IMR-90 (cell line): ENCODE measurements at regions not wholly inside any gene's neighbourhood (a gene's known extent, or its start where the extent isn't known, plus 50 kb on each side); places are given as distances from the start of the nearest gene placed in this dataset.

Experiments used
- ATAC-seq: fragments of 200-7000 bp; cut with Tn5 transposase; 2 replicates; pipeline ENCODE4 v1.9.1; 2020; ENCODE audit warnings: low read depth, mild to moderate bottlenecking, moderate library complexity
- BruUV-seq: library from RNA; stranded (reverse); fragments of 400-500 nt; replicated peaks from 2 replicates; lab custom pipeline; 2021; lab: Mats Ljungman, UMichigan
- CTCF ChIA-PET: fragments of 300-600 bp; formaldehyde crosslinking; extraction: SDS; loops from one replicate; lab custom pipeline; 2021; ENCODE audit warnings: antibody characterized with exemption; lab: Yijun Ruan, JAX
- POLR2A ChIA-PET: fragments of 300-600 bp; sonication (Branson Sonifier 250); formaldehyde crosslinking; loops from one replicate; lab custom pipeline; 2022; ENCODE audit warnings: antibody characterized with exemption; ENCODE audit not compliant: unreplicated experiment; lab: Charles Lee
- DNase-seq: peaks from one replicate; pipeline ENCODE4 v3.0.0; 2013
- H2AFZ ChIP-seq: replicated peaks from 2 replicates; pipeline ENCODE3; 2013; ENCODE audit warnings: low read length, mild to moderate bottlenecking; ENCODE audit not compliant: poor library complexity
- H2AK5ac ChIP-seq: 2 replicates; pipeline ENCODE4 v1.6.1; 2013; ENCODE audit warnings: low read depth, low read length, inconsistent platforms
- H2AK9ac ChIP-seq: replicated peaks from 2 replicates; pipeline ENCODE3; 2013; ENCODE audit warnings: mild to moderate bottlenecking, low read depth, low read length, moderate library complexity; ENCODE audit not compliant: poor library complexity
- H2BK120ac ChIP-seq: 2 replicates; pipeline ENCODE4 v1.6.1; 2013; ENCODE audit warnings: low read depth, low read length, inconsistent platforms
- H2BK15ac ChIP-seq: 3 replicates; pipeline ENCODE4 v1.6.1; 2013; ENCODE audit warnings: low read depth, low read length, inconsistent platforms
- H2BK20ac ChIP-seq: 2 replicates; pipeline ENCODE4 v1.6.1; 2013; ENCODE audit warnings: low read depth, mild to moderate bottlenecking, inconsistent platforms, low read length, moderate library complexity
- H2BK5ac ChIP-seq: 2 replicates; pipeline ENCODE4 v1.6.1; 2013; ENCODE audit warnings: mild to moderate bottlenecking, low read depth, low read length, inconsistent platforms; ENCODE audit not compliant: poor library complexity, severe bottlenecking
- H3K14ac ChIP-seq: replicated peaks from 2 replicates; pipeline ENCODE4 v1.6.1; 2013; ENCODE audit warnings: low read depth, low read length, inconsistent platforms
- H3K18ac ChIP-seq: 2 replicates; pipeline ENCODE4 v1.6.1; 2013; ENCODE audit warnings: low read depth, low read length, control low read depth
- H3K23ac ChIP-seq: 2 replicates; pipeline ENCODE4 v1.6.1; 2013; ENCODE audit warnings: low read depth, low read length, inconsistent platforms
- H3K27ac ChIP-seq: 2 replicates; pipeline ENCODE4 v1.5.1; 2013; ENCODE audit warnings: mild to moderate bottlenecking, control low read depth, low read length; ENCODE audit not compliant: insufficient read depth
- H3K27me3 ChIP-seq: 2 replicates; pipeline ENCODE4 v1.6.1; 2013; ENCODE audit warnings: low read length; ENCODE audit not compliant: control insufficient read depth, insufficient read depth
- H3K36me3 ChIP-seq: 2 replicates; pipeline ENCODE4 v1.6.1; 2013; ENCODE audit warnings: low read length, mixed read lengths; ENCODE audit not compliant: control insufficient read depth, insufficient read depth
- H3K4ac ChIP-seq: 2 replicates; pipeline ENCODE4 v1.6.1; 2013; ENCODE audit warnings: low read depth, low read length, inconsistent platforms
- H3K4me1 ChIP-seq: 2 replicates; pipeline ENCODE4 v1.6.1; 2013; ENCODE audit warnings: low read length, mixed read lengths; ENCODE audit not compliant: control insufficient read depth, insufficient read depth
- H3K4me2 ChIP-seq: 2 replicates; pipeline ENCODE4 v1.6.1; 2013; ENCODE audit warnings: low read depth, mild to moderate bottlenecking, control low read depth, low read length, moderate library complexity
- H3K4me3 ChIP-seq: 2 replicates; pipeline ENCODE4 v1.5.1; 2013; ENCODE audit warnings: low read depth, mild to moderate bottlenecking, control low read depth, low read length, moderate library complexity; ENCODE audit not compliant: insufficient read depth
- H3K56ac ChIP-seq: 2 replicates; pipeline ENCODE4 v1.6.1; 2013; ENCODE audit warnings: low read length, inconsistent platforms; ENCODE audit not compliant: insufficient read depth; ENCODE audit errors: extremely low read depth
- H3K79me1 ChIP-seq, 2 experiments: 2 replicates each; pipeline ENCODE4 v1.6.1; 2013; ENCODE audit warnings: low read length in 2 of 2, inconsistent platforms in 1 of 2, low read depth in 1 of 2
- H3K9ac ChIP-seq: 2 replicates; pipeline ENCODE4 v1.6.1; 2013; ENCODE audit warnings: low read depth, low read length, control low read depth
- H3K9me1 ChIP-seq: 2 replicates; pipeline ENCODE4 v1.6.1; 2013; ENCODE audit warnings: low read length, inconsistent platforms; ENCODE audit not compliant: insufficient read depth
- H3K9me3 ChIP-seq: 2 replicates; pipeline ENCODE4 v1.6.1; 2013; ENCODE audit warnings: low read length; ENCODE audit not compliant: control insufficient read depth, insufficient read depth
- H4K20me1 ChIP-seq: 2 replicates; pipeline ENCODE4 v1.6.1; 2013; ENCODE audit warnings: low read length, inconsistent platforms; ENCODE audit not compliant: insufficient read depth
- H4K5ac ChIP-seq: 2 replicates; pipeline ENCODE4 v1.6.1; 2013; ENCODE audit warnings: mild to moderate bottlenecking, low read depth, low read length, control low read depth
- H4K8ac ChIP-seq, 2 experiments: 2 replicates each; pipeline ENCODE4 v1.6.1; 2013; ENCODE audit warnings: low read depth in 2 of 2, low read length in 2 of 2, control low read depth in 1 of 2, inconsistent platforms in 1 of 2
- H4K91ac ChIP-seq: 2 replicates; pipeline ENCODE4 v1.6.1; 2013; ENCODE audit warnings: low read depth, low read length, inconsistent platforms; ENCODE audit not compliant: insufficient read depth
- BHLHE40 ChIP-seq: fragments of 150-350 bp; IDR thresholded peaks from 2 replicates; pipeline ENCODE4 v1.6.1; 2016; ENCODE audit warnings: mild to moderate bottlenecking, low read depth, low read length
- CEBPB ChIP-seq: IDR thresholded peaks from 2 replicates; pipeline ENCODE4 v1.6.1; 2012; ENCODE audit warnings: low read depth, low read length, improper control_type of control experiment
- MAFK ChIP-seq: IDR thresholded peaks from 2 replicates; pipeline ENCODE4 v1.6.1; 2012; ENCODE audit warnings: low read depth, low read length, improper control_type of control experiment
- MAZ ChIP-seq: IDR thresholded peaks from 2 replicates; pipeline ENCODE4 v1.6.1; 2012; ENCODE audit warnings: low read depth, mild to moderate bottlenecking, low read length, improper control_type of control experiment, moderate library complexity, borderline replicate concordance
- MXI1 ChIP-seq: IDR thresholded peaks from 2 replicates; pipeline ENCODE4 v1.6.1; 2012; ENCODE audit warnings: low read depth, mild to moderate bottlenecking, low read length, moderate library complexity, borderline replicate concordance
- POLR2A ChIP-seq: IDR thresholded peaks from 2 replicates; pipeline ENCODE4 v1.6.1; 2012; ENCODE audit warnings: mild to moderate bottlenecking, low read depth, low read length
- RAD21 ChIP-seq: IDR thresholded peaks from 2 replicates; pipeline ENCODE4 v1.6.1; 2012; ENCODE audit warnings: low read length, improper control_type of control experiment
- RCOR1 ChIP-seq: IDR thresholded peaks from 2 replicates; pipeline ENCODE4 v1.6.1; 2012; ENCODE audit warnings: mild to moderate bottlenecking, low read length, improper control_type of control experiment; ENCODE audit not compliant: insufficient replicate concordance
- RFX5 ChIP-seq: IDR thresholded peaks from 2 replicates; pipeline ENCODE4 v1.8.0; 2012; ENCODE audit warnings: low read depth, mild to moderate bottlenecking, low read length, moderate library complexity
- SMC3 ChIP-seq: fragments of 150-350 bp; IDR thresholded peaks from 2 replicates; pipeline ENCODE4 v1.6.1; 2016; ENCODE audit warnings: low read depth, mild to moderate bottlenecking, antibody characterized with exemption, low read length, moderate library complexity
- WGBS, 2 experiments: methylation state at CpG; one replicate each; pipeline versions ENCODE4 v1.1.5 to v1.1.7; 2013; ENCODE audit warnings: missing lambda C conversion rate in 2 of 2; ENCODE audit not compliant: insufficient read length in 1 of 2; ENCODE audit errors: extremely low coverage in 2 of 2; 5-methylcytosine and 5-hydroxymethylcytosine counted together
- dilution Hi-C: fragments of 300-500 bp; cut with HindIII; formaldehyde crosslinking; loops from one replicate; pipeline ENCODE4 v1.14.3; 2018; ENCODE audit warnings: low sequenced_read_pairs; ENCODE audit not compliant: unreplicated experiment
- in situ Hi-C: fragments of 300-500 bp; cut with MboI; formaldehyde crosslinking; loops from 3 replicates; pipeline ENCODE4 v1.14.3; 2019; ENCODE audit warnings: low sequenced_read_pairs, inconsistent platforms, mixed read lengths
- intact Hi-C: fragments of 100-400 bp; cut with micrococcal nuclease; formaldehyde crosslinking; loops from 2 replicates; pipeline ENCODE4 v1.10.0; 2022
- TF ChIP-seq, protein P1 (sequence below): fragments of 150-350 bp; IDR thresholded peaks from 2 replicates; pipeline ENCODE4 v1.6.1; 2016; ENCODE audit warnings: low read depth, mild to moderate bottlenecking, low read length, moderate library complexity, borderline replicate concordance
- TF ChIP-seq, protein P2 (sequence below): fragments of 150-350 bp; IDR thresholded peaks from 2 replicates; pipeline ENCODE4 v1.6.1; 2017; ENCODE audit warnings: mild to moderate bottlenecking, antibody characterized with exemption, low read length, low read depth

DNA sequence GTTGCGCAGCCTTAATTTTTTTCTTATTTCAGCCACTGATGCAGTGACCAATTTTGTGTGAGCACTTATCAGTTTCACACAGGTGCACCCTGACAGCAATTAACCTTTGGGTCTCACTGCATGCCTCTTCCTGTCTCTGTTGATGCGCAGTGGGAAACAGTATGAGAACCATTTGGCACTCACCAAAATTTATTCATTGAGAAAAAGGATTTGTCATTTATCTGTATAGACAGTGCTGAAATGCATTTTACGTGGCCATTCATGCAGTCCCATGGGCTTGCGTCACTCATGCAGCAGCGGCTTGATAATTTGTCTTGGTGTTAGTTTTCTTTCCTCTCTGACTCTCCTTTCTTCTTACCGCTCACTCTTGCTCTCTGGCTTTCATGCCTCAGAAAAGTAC is 157.5 kb downstream of the C12orf75 start:
- Histone ChIP-seq H3K56ac (no peak overlapping the region), H4K5ac (no peak overlapping the region), H3K4me2 (no peak overlapping the region), H2BK120ac (no peak overlapping the region), H3K79me1 (no peaks in the 10 kb centered on the region; a peak in 1 of 4 replicates), H2AK9ac (no peak overlapping the region), H3K4me3 (no peak overlapping the region), H3K18ac (no peak overlapping the region), H4K20me1 (no peaks in the 10 kb centered on the region), H3K9ac (no peak overlapping the region), H3K4ac (no peak overlapping the region), H4K91ac (no peak overlapping the region), H3K9me3 (no peaks in the 10 kb centered on the region), H3K23ac (no peak overlapping the region), H3K9me1 (peaks cover 12% of the 10 kb centered on the region), H3K14ac (no peak overlapping the region), H3K27me3 (no peaks in the 10 kb centered on the region), H2AK5ac (no peak overlapping the region), H2BK5ac (no peak overlapping the region), H3K4me1 (peaks cover 6% of the 10 kb centered on the region), H2AFZ (no peak overlapping the region), H2BK20ac (no peak overlapping the region), H2BK15ac (no peak overlapping the region), H3K27ac (no peak overlapping the region), H3K36me3 (no peaks in the 10 kb centered on the region), H4K8ac (no peak overlapping the region)
- intact Hi-C loops = no loop called here
- CTCF ChIA-PET = no interaction called here
- POLR2A ChIA-PET = no interaction called here
- in situ Hi-C loops = no loop called here
- dilution Hi-C loops = no loop called here
- no peak for TF ChIP-seq RAD21
- no peak for TF ChIP-seq MAZ
- TF ChIP-seq, protein P1, sequence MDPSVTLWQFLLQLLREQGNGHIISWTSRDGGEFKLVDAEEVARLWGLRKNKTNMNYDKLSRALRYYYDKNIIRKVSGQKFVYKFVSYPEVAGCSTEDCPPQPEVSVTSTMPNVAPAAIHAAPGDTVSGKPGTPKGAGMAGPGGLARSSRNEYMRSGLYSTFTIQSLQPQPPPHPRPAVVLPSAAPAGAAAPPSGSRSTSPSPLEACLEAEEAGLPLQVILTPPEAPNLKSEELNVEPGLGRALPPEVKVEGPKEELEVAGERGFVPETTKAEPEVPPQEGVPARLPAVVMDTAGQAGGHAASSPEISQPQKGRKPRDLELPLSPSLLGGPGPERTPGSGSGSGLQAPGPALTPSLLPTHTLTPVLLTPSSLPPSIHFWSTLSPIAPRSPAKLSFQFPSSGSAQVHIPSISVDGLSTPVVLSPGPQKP = no peak
- TF ChIP-seq MXI1 = no peak
- no peak for TF ChIP-seq RFX5
- TF ChIP-seq CEBPB = no peak
- no peak for TF ChIP-seq POLR2A
- TF ChIP-seq SMC3 = no peak
- TF ChIP-seq, protein P2, sequence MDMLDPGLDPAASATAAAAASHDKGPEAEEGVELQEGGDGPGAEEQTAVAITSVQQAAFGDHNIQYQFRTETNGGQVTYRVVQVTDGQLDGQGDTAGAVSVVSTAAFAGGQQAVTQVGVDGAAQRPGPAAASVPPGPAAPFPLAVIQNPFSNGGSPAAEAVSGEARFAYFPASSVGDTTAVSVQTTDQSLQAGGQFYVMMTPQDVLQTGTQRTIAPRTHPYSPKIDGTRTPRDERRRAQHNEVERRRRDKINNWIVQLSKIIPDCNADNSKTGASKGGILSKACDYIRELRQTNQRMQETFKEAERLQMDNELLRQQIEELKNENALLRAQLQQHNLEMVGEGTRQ = no peak
- TF ChIP-seq BHLHE40 = no peak
- TF ChIP-seq RCOR1 = no peak
- no peak for TF ChIP-seq MAFK
- no TSS peak for BruUV-seq
- DNase-seq = no peak
- 100% methylated on average over 1 of the region's 6 CpGs; no CpG with 5 or more reads in 1 of the 2 experiments for WGBS, 2 experiments
- ATAC-seq = no peak
